Endothelial cell of umbilical vein (primary cell): ENCODE measurements at regions not wholly inside any gene's neighbourhood (a gene's known extent, or its start where the extent isn't known, plus 50 kb on each side); places are given as distances from the start of the nearest gene placed in this dataset.

Experiments used
- BruUV-seq: library from RNA; stranded (reverse); fragments of 400-500 nt; replicated peaks from 2 replicates; lab custom pipeline; 2021; lab: Mats Ljungman, UMichigan
- CTCF ChIA-PET: fragments of 300-600, 350-600 bp; sonication (Branson Sonifier 250); formaldehyde crosslinking; loops from one replicate; lab custom pipeline; 2021; ENCODE audit warnings: antibody characterized with exemption, inconsistent platforms; lab: Charles Lee
- POLR2A ChIA-PET: fragments of 300-600, 350-600 bp; sonication (Branson Sonifier 250); formaldehyde crosslinking; loops from one replicate; lab custom pipeline; 2021; ENCODE audit warnings: antibody characterized with exemption, inconsistent platforms; lab: Charles Lee
- DNase-seq: peaks from one replicate; pipeline ENCODE4 v3.0.0-alpha.2; 2011; ENCODE audit warnings: low read depth, low spot score
- FAIRE-seq: peaks from 2 replicates; lab custom pipeline; 2011; peaks lifted over from hg19 to GRCh38; lab: Jason Lieb, UNC
- H2AFZ ChIP-seq: 2 replicates; pipeline ENCODE4 v1.6.0; 2012; ENCODE audit warnings: low read depth, low read length, control low read depth, inconsistent platforms
- H3K27ac ChIP-seq: 2 replicates; pipeline ENCODE4 v1.5.1; 2011; ENCODE audit warnings: low read depth, mild to moderate bottlenecking, control low read depth, low read length, moderate library complexity; ENCODE audit not compliant: insufficient read depth
- H3K27me3 ChIP-seq, 2 experiments: 2 replicates each; pipeline versions ENCODE4 v1.6.0 to v1.6.1; 2011; ENCODE audit warnings: low read length in 2 of 2, mixed read lengths in 1 of 2; ENCODE audit not compliant: control insufficient read depth in 2 of 2, insufficient read depth in 2 of 2
- H3K36me3 ChIP-seq, 2 experiments: 2 replicates in 1 of 2; 3 replicates in 1 of 2; pipeline ENCODE4 v1.5.1; 2011; ENCODE audit warnings: low read length in 2 of 2, mild to moderate bottlenecking in 1 of 2, moderate library complexity in 1 of 2; ENCODE audit not compliant: control insufficient read depth in 2 of 2, insufficient read depth in 2 of 2; ENCODE audit errors: extremely low read depth in 1 of 2
- H3K4me1 ChIP-seq: 3 replicates; pipeline ENCODE4 v1.5.1; 2011; ENCODE audit warnings: mild to moderate bottlenecking, low read length; ENCODE audit not compliant: control insufficient read depth, insufficient read depth; ENCODE audit errors: extremely low read depth
- H3K4me2 ChIP-seq: 2 replicates; pipeline ENCODE4 v1.6.1; 2011; ENCODE audit warnings: low read length, control low read depth, mixed read lengths; ENCODE audit not compliant: insufficient read depth
- H3K4me3 ChIP-seq, 3 experiments: fragments of 200-600 bp in 1 of 3; sonication (generic), shearing (Covaris generic) in 1 of 3; replicated peaks in 1 of 3; 2 replicates each; pipeline ENCODE4 v1.5.1; 2011 to 2016; ENCODE audit warnings: control low read depth in 3 of 3, low read length in 3 of 3, mild to moderate bottlenecking in 2 of 3, inconsistent platforms in 1 of 3, low read depth in 1 of 3, moderate library complexity in 1 of 3; ENCODE audit not compliant: insufficient read depth in 1 of 3
- H3K79me2 ChIP-seq: 2 replicates; pipeline ENCODE4 v1.6.0; 2012; ENCODE audit warnings: low read length, inconsistent platforms; ENCODE audit not compliant: control insufficient read depth, insufficient read depth
- H3K9ac ChIP-seq: replicated peaks from 2 replicates; pipeline ENCODE3; 2011; ENCODE audit warnings: low read length, control low read depth; ENCODE audit not compliant: insufficient read depth; ENCODE audit errors: extremely low read depth
- H3K9me1 ChIP-seq: replicated peaks from 3 replicates; pipeline ENCODE4 v1.6.0; 2011; ENCODE audit warnings: mild to moderate bottlenecking, low read length; ENCODE audit not compliant: control insufficient read depth, insufficient read depth; ENCODE audit errors: extremely low read depth
- H3K9me3 ChIP-seq: replicated peaks from 2 replicates; pipeline ENCODE4 v1.5.1; 2012; ENCODE audit warnings: low read length, inconsistent platforms; ENCODE audit not compliant: control insufficient read depth, insufficient read depth
- H4K20me1 ChIP-seq: replicated peaks from 2 replicates; pipeline ENCODE3; 2011; ENCODE audit warnings: mild to moderate bottlenecking, low read length; ENCODE audit not compliant: control insufficient read depth, insufficient read depth; ENCODE audit errors: extremely low read depth
- EZH2 ChIP-seq: IDR thresholded peaks from 2 replicates; pipeline ENCODE4 v1.6.1; 2012; ENCODE audit warnings: borderline replicate concordance, low read depth, mild to moderate bottlenecking, moderate library complexity, low read length, inconsistent platforms; ENCODE audit not compliant: severe bottlenecking
- FOS ChIP-seq: IDR thresholded peaks from 2 replicates; pipeline ENCODE4 v1.6.1; 2011; ENCODE audit warnings: mild to moderate bottlenecking, low read length, moderate library complexity, borderline replicate concordance; ENCODE audit not compliant: insufficient read depth
- GATA2 ChIP-seq: IDR thresholded peaks from 2 replicates; pipeline ENCODE4 v1.7.0; 2011; ENCODE audit warnings: low read depth, mild to moderate bottlenecking, moderate library complexity, mixed read lengths, low read length; ENCODE audit not compliant: insufficient read length, insufficient read depth
- JUN ChIP-seq: IDR thresholded peaks from 2 replicates; pipeline ENCODE4 v1.6.1; 2011; ENCODE audit warnings: borderline replicate concordance, low read depth; ENCODE audit not compliant: insufficient read length, insufficient read depth
- MYC ChIP-seq: IDR thresholded peaks from one replicate; pipeline ENCODE4 v1.6.1; 2011; ENCODE audit warnings: mild to moderate bottlenecking, low read depth, low read length
- POLR2A ChIP-seq: IDR thresholded peaks from 2 replicates; pipeline ENCODE4 v1.6.1; 2012; ENCODE audit warnings: low read depth, mild to moderate bottlenecking, control low read depth, low read length
- POLR2AphosphoS5 ChIP-seq: IDR thresholded peaks from 2 replicates; pipeline ENCODE4 v1.6.1; 2012; ENCODE audit warnings: low read depth, mild to moderate bottlenecking, control low read depth, low read length, moderate library complexity; ENCODE audit not compliant: insufficient read depth
- dilution Hi-C: fragments of 300-500 bp; cut with MboI; formaldehyde crosslinking; loops from one replicate; pipeline ENCODE4 v1.15.0; 2019; ENCODE audit warnings: low sequenced_read_pairs; ENCODE audit not compliant: extremely low pct_ligation_motif_present
- intact Hi-C: fragments of 100-400 bp; cut with micrococcal nuclease; formaldehyde crosslinking; loops from one replicate; pipeline ENCODE4 v1.10.0; 2022
- TF ChIP-seq, protein P1 (sequence below), 2 donors: IDR thresholded peaks; 1 replicate in 1 of 2; 2 replicates in 1 of 2; pipeline ENCODE4 v1.5.1; 2011; ENCODE audit warnings: low read length in 2 of 2, mild to moderate bottlenecking in 2 of 2, moderate library complexity in 2 of 2, control low read depth in 1 of 2, inconsistent platforms in 1 of 2, low read depth in 1 of 2; ENCODE audit not compliant: insufficient read depth in 1 of 2; ENCODE audit errors: extremely low read depth in 1 of 2
- TF ChIP-seq, protein P2 (sequence below): IDR thresholded peaks from 2 replicates; pipeline ENCODE4 v1.6.1; 2011; ENCODE audit not compliant: insufficient read depth, insufficient read length

DNA sequence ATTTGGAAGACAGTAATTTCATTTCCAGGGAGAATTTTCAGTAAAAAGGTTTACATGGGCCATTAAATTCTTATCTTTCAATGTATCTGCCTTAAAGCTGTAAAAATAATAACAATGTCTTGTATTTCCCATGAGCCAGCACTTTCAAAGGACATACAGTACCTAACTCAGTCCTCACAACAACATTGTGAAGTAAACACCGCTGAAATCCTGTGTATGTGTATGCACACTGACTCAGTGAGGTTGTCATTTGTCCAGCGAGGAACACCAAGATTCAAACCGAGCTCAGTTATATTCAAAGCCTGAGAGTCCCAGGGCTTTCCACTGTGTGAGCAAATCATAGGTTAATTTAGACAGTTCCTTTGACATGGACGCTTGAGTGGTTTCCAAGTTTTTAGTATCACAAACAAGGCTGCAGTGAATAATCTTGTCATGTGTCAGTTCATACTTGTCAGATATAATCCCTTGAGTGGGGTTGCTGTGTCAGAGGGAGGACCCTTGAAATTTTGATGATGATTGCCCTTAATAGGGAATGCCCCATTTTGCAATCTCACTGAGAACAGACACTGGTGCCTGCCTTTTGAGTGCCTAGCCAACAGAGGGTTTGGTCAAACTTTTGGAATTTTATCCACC is 50.0 kb upstream of the SLC22A23 start:
- ChIA-PET POLR2A (no interaction called here), CTCF (no interaction called here)
- H4K20me1 ChIP-seq = no peaks in the 10 kb centered on the region
- TF ChIP-seq POLR2AphosphoS5 = no peak
- no peak for TF ChIP-seq FOS
- TF ChIP-seq, protein P1, sequence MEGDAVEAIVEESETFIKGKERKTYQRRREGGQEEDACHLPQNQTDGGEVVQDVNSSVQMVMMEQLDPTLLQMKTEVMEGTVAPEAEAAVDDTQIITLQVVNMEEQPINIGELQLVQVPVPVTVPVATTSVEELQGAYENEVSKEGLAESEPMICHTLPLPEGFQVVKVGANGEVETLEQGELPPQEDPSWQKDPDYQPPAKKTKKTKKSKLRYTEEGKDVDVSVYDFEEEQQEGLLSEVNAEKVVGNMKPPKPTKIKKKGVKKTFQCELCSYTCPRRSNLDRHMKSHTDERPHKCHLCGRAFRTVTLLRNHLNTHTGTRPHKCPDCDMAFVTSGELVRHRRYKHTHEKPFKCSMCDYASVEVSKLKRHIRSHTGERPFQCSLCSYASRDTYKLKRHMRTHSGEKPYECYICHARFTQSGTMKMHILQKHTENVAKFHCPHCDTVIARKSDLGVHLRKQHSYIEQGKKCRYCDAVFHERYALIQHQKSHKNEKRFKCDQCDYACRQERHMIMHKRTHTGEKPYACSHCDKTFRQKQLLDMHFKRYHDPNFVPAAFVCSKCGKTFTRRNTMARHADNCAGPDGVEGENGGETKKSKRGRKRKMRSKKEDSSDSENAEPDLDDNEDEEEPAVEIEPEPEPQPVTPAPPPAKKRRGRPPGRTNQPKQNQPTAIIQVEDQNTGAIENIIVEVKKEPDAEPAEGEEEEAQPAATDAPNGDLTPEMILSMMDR (IDR thresholded peaks at IDR 0.05; ENCODE audit: extremely low read depth in 1 of 2, insufficient read depth in 1 of 2, low read depth in 1 of 2, low read length in 2 of 2) = no peak
- no peak for TF ChIP-seq GATA2
- TF ChIP-seq, protein P2, sequence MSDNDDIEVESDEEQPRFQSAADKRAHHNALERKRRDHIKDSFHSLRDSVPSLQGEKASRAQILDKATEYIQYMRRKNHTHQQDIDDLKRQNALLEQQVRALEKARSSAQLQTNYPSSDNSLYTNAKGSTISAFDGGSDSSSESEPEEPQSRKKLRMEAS = no peak
- no peak for TF ChIP-seq MYC
- TF ChIP-seq POLR2A = no peak
- no peak for TF ChIP-seq JUN
- no peak for TF ChIP-seq EZH2
- no peaks in the 10 kb centered on the region for H3K4me1 ChIP-seq
- DNase-seq = no peak
- H3K9me3 ChIP-seq = no peaks in the 10 kb centered on the region
- H3K27ac ChIP-seq = no peak overlapping the region
- dilution Hi-C loops (no loop called here), intact Hi-C loops (no loop called here)
- H3K4me2 ChIP-seq = no peak overlapping the region
- no peaks in the 10 kb centered on the region for H3K9me1 ChIP-seq
- no TSS peak for BruUV-seq
- H3K79me2 ChIP-seq = no peaks in the 10 kb centered on the region
- peaks cover 2 to 15% of the 10 kb centered on the region in 2 experiments for H3K27me3 ChIP-seq
- no peak overlapping the region for H3K9ac ChIP-seq
- H3K4me3 ChIP-seq = no peak overlapping the region
- H2AFZ ChIP-seq = no peak overlapping the region
- H3K36me3 ChIP-seq = no peaks in the 10 kb centered on the region
- FAIRE-seq = no peak
